ENCODE measurements at regions not wholly inside any gene's neighbourhood (a gene's known extent, or its start where the extent isn't known, plus 50 kb on each side); places are given as distances from the start of the nearest gene placed in this dataset.

DNA sequence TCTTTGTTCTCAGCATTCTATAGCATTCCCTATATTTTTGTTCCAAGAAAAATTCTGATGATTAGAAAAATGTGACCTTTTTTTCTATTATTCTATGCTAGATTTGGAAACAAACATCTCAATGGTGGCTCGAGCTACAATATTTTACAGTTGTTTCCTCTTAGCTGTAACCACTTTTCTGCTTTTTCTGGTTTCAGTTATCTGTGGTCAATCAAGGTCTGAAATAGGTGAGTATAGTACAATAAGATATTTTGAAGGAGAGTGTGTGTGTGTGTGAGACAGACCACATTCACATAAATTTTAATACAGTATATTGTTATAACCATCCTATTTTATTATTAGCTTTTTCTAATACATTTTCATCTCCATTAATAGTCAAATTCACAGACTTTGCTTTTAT is 564.5 kb upstream of the GHITM start:
- TF ChIP-seq POLR2A (IDR thresholded peaks at IDR 0.05), result no peak
- TF ChIP-seq, protein P1, sequence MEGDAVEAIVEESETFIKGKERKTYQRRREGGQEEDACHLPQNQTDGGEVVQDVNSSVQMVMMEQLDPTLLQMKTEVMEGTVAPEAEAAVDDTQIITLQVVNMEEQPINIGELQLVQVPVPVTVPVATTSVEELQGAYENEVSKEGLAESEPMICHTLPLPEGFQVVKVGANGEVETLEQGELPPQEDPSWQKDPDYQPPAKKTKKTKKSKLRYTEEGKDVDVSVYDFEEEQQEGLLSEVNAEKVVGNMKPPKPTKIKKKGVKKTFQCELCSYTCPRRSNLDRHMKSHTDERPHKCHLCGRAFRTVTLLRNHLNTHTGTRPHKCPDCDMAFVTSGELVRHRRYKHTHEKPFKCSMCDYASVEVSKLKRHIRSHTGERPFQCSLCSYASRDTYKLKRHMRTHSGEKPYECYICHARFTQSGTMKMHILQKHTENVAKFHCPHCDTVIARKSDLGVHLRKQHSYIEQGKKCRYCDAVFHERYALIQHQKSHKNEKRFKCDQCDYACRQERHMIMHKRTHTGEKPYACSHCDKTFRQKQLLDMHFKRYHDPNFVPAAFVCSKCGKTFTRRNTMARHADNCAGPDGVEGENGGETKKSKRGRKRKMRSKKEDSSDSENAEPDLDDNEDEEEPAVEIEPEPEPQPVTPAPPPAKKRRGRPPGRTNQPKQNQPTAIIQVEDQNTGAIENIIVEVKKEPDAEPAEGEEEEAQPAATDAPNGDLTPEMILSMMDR (IDR thresholded peaks at IDR 0.05), result no peak

All from thyroid gland (tissue), 4 donors.